ENCODE measurements at regions not wholly inside any gene's neighbourhood (a gene's known extent, or its start where the extent isn't known, plus 50 kb on each side); places are given as distances from the start of the nearest gene placed in this dataset.
"Not testable (repeated sequence)": the region's sequence is repeated elsewhere in the genome, so short reads cannot be mapped to it uniquely, and the experiment has no call there.

- no peak overlapping the region for H3K4me3 ChIP-seq (ENCODE audit: low read depth, poor library complexity, severe bottlenecking)
- WGBS, 2 donors = 79 to 85% methylated on average over 3 of the region's 3 CpGs
- intact Hi-C loops (cut with DNase I; ENCODE audit: low total_unique reads) = no loop called here
- TF ChIP-seq, protein P1, sequence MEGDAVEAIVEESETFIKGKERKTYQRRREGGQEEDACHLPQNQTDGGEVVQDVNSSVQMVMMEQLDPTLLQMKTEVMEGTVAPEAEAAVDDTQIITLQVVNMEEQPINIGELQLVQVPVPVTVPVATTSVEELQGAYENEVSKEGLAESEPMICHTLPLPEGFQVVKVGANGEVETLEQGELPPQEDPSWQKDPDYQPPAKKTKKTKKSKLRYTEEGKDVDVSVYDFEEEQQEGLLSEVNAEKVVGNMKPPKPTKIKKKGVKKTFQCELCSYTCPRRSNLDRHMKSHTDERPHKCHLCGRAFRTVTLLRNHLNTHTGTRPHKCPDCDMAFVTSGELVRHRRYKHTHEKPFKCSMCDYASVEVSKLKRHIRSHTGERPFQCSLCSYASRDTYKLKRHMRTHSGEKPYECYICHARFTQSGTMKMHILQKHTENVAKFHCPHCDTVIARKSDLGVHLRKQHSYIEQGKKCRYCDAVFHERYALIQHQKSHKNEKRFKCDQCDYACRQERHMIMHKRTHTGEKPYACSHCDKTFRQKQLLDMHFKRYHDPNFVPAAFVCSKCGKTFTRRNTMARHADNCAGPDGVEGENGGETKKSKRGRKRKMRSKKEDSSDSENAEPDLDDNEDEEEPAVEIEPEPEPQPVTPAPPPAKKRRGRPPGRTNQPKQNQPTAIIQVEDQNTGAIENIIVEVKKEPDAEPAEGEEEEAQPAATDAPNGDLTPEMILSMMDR (IDR thresholded peaks at IDR 0.05) = no peak
- TF ChIP-seq POLR2A (IDR thresholded peaks at IDR 0.05) = no peak
- DNase-seq (ENCODE audit: low spot score in 2 of 2) = no peak
Observed at GRCh38 chr9:87781331-87781730, 55.4 kb downstream of the CTSL start.

DNA sequence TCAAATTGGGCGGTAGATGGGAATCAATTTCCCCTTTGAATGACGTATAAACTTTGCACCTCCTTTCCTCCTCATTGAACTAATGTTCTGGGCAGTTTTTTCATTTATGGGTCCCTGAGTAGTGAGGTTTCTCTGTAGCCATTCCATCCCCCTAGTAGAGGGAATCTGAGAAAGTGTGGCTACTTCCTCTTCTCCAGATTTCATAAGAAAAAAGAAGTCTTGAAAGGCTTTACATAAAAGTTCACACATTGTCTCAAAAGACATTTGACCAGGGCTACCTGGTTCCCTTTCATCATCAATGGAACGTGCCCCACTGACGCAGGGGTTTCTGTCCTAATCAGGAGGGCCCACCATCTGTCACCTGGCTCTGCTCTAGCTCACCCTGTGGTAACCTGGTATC, 57.3 kb downstream of the CTSL start:
- H3K4me3 ChIP-seq (ENCODE audit: low read depth, poor library complexity, severe bottlenecking) = no peak overlapping the region
- WGBS, 2 donors = 90% methylated on average over 4 of the region's 4 CpGs
- TF ChIP-seq, protein P1 (IDR thresholded peaks at IDR 0.05) = no peak
- no peak for TF ChIP-seq POLR2A (IDR thresholded peaks at IDR 0.05)
- no peak for DNase-seq (ENCODE audit: low spot score in 2 of 2)
- intact Hi-C loops (cut with DNase I; ENCODE audit: low total_unique reads) = no loop called here

DNA sequence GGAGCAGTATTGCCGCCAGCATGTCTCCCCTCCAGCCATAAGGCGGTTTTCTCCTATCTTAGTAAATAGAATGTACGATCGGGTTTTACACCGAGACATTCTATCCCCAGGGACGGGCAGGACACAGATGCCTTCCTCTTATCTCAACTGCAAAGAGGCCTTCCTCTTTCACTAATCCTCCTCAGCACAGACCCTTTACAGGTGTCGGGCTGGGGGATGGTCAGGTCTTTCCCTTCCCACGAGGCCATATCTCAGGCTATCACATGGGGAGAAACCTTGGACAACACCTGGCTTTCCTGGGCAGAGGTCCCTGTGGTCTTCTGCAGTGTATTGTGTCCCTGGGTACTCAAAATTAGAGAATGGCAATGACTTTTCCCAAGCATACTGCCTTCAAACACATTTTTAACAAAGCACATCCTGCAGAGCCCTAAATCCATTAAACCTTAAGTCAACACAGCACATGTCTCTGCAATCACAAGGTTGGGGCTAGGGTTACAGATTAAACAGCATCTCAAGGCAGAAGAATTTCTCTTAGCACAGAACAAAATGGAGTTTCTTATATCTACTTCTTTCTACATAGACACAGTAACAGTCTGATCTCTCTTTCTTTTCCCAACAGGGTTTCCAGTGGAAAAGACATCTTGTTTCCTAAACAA, 59.5 kb downstream of the CTSL start:
- DNase-seq (ENCODE audit: low spot score in 2 of 2); intact Hi-C loops (cut with DNase I; ENCODE audit: low total_unique reads); H3K4me3 ChIP-seq (ENCODE audit: low read depth, poor library complexity, severe bottlenecking): not testable (repeated sequence)

GRCh38 chr9:87786423-87786822, 60.5 kb downstream of the CTSL start:
- 63 to 84% methylated on average over 2 of the region's 2 CpGs for WGBS, 2 donors
- TF ChIP-seq POLR2A (IDR thresholded peaks at IDR 0.05) = no peak
- TF ChIP-seq, protein P1 (IDR thresholded peaks at IDR 0.05) = no peak
- H3K4me3 ChIP-seq (ENCODE audit: low read depth, poor library complexity, severe bottlenecking) = no peak overlapping the region
- intact Hi-C loops (cut with DNase I; ENCODE audit: low total_unique reads) = no loop called here
- no peak for DNase-seq (ENCODE audit: low spot score in 2 of 2)

More for the DNA sequence above, 59.5 kb downstream of the CTSL start:
- 63 to 73% methylated on average over 8 of the region's 8 CpGs for WGBS, 2 donors

GRCh38 chr9:87786876-87787275, 61.0 kb downstream of the CTSL start:
- intact Hi-C loops (cut with DNase I; ENCODE audit: low total_unique reads) = no loop called here
- DNase-seq (ENCODE audit: low spot score in 2 of 2) = no peak
- TF ChIP-seq, protein P1 (IDR thresholded peaks at IDR 0.05) = no peak
- TF ChIP-seq POLR2A (IDR thresholded peaks at IDR 0.05) = no peak
- H3K4me3 ChIP-seq (ENCODE audit: low read depth, poor library complexity, severe bottlenecking) = no peak overlapping the region
- WGBS, 2 donors = 62 to 70% methylated on average over 2 of the region's 2 CpGs

DNA sequence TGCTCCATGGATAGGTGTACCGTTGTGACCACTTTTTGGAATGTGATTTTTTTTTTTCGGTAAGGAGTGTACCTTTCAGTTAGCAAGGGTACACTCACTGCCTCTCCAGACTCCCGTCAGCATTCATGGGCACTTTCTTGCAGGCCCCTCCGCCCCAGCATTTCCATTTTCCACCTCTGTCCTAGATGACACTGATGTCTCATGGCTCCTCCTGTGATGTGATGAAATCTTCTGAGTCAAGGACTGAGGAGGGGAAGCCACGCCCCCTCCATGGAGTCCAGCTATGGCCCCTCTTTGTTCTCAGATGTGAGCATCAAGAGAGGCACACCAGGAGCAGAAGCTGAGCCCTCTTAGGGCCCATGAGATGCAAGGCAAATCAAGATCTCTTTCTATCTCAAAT, 61.8 kb downstream of the CTSL start:
- no peak for DNase-seq (ENCODE audit: low spot score in 2 of 2)
- intact Hi-C loops (cut with DNase I; ENCODE audit: low total_unique reads) = no loop called here
- no peak overlapping the region for H3K4me3 ChIP-seq (ENCODE audit: low read depth, poor library complexity, severe bottlenecking)
- 89 to 94% methylated on average over 5 of the region's 5 CpGs for WGBS, 2 donors
- TF ChIP-seq, protein P1 (IDR thresholded peaks at IDR 0.05) = no peak
- TF ChIP-seq POLR2A (IDR thresholded peaks at IDR 0.05) = no peak

Measured in lower leg skin (tissue), 4 donors.